ENCODE measurements at regions not wholly inside any gene's neighbourhood (a gene's known extent, or its start where the extent isn't known, plus 50 kb on each side); places are given as distances from the start of the nearest gene placed in this dataset.
"Not testable (repeated sequence)": the region's sequence is repeated elsewhere in the genome, so short reads cannot be mapped to it uniquely, and the experiment has no call there.

DNA sequence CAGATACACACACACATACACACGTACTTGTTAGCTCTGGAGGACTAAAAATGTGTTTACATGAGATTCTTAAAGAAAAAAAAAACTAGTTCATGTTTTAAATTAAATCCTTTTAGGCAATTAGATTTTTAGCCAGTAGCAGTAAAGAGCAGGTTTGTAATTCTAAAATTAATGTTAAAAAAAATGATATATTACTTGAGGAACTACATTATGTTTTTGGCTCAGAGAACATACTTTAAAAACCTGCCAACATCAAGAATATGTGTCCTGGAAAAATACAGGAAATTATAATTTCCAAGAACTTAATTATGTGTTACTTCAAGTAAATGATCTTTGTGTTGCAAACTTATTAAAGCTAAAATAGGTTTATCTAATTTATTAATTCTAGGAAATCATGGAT is 594.3 kb upstream of the PCDH7 start:
- DNase-seq (ENCODE audit: low read depth in 2 of 2), result no peak

DNA sequence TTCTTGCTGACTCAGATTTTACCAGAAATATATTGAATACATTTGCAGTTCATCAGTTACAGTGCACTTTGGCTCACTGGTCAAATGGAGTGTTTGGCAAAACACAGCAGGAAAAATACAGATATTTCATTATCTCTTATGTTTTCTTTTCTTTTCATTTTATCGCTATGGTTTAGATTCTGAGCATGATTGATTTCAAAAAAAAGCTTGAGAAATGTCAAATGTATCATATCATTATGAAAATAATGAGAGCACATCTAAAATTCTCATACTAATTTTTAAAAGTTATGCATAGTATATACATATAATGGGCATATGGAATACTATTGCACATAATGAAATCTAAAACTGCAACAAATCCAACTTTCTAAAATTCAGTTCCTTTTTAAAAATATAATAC is 593.8 kb upstream of the PCDH7 start:
- DNase-seq (ENCODE audit: low read depth in 2 of 2), result no peak

DNA sequence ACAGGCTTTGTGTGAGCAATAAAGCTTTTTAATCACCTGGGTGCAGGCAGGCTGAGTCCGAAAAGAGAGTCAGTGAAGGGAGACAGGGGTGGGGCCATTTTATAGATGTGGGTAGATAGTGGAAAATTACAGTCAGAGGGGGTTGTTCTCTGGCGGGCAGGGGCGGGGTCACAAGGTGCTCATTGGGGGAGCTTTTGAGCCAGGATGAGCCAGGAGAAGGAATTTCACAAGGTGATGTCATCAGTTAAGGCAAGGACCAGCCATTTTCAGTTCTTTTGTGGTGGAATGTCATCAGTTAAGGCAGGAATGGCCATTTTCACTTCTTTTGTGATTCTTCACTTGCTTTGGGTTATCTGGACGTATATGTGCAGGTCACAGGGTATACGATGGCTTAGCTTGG is 571.3 kb upstream of the PCDH7 start:
- DNase-seq (ENCODE audit: low read depth in 2 of 2), result not testable (repeated sequence)

DNA sequence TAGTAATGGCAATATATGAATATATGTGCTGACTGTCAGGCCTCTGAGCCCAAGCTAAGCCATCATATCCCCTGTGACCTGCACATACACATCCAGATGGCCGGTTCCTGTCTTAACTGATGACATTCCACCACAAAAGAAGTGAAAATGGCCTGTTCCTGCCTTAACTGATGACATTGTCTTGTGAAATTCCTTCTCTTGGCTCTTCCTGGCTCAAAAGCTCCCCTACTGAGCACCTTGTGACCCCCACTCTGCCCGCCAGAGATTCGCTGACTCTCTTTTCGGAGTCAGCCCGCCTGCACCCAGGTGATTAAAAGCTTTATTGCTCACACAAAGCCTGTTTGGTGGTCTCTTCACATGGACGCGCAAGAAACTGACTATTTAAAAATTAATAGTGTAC is 570.6 kb upstream of the PCDH7 start:
- not testable (repeated sequence) for DNase-seq (ENCODE audit: low read depth in 2 of 2)

DNA sequence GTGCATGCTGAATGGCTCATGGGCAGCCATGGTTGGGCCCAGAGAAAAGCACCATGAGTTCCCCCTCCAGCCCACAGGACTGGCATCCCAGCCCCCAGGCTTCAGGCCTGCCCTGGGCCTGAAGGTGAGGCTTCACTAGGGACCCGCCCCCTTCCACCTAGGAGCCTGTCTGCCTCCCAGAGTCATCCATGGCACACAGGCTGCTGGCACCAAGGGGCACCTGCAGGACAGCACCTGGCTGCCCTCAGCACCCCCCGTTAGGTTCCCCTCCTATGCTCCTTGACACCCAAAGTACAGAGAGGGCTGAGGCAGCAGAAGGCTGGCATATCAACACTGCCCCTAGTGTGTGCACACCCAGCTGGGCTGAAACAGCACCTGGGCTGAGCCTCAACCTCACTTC is 566.7 kb upstream of the PCDH7 start:
- no peak for DNase-seq (ENCODE audit: low read depth in 2 of 2)

DNA sequence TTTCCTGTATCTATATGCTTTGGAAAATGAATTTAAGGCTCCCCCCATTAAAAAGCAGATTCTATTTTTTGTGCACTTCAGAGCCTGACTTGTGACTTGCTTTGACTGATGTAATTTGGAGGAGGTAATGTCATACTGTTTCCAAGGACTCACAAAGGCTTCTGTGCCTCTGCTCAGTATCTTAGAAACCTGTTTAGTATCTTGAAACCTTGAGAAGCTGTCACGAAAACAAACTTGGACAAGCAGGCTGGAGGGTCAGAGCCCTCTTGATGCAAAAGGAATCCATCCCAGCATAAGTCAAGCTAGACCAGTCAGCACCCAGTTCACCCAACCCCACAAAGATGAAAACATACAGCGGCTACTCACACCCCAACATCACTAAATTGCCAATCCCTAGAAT is 560.0 kb upstream of the PCDH7 start:
- DNase-seq (ENCODE audit: low read depth in 2 of 2), result no peak

DNA sequence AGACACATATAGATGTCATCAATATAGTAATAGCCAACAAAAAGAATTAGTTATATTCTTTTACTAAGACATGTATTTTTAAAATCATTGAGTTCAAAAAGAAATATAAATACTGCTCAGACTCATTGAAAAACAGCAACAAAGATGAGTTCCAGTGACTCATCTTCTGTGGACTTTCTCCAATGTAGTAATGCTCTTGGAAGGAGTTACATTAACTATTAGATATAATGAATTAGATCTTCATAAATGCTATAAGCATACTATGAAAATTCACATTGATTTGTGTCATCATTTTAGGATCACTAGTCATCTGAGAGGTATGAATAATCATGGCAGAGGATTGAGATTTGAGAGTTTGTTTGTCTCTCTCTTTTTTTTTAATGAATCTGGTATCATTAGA is 547.8 kb upstream of the PCDH7 start:
- no peak for DNase-seq (ENCODE audit: low read depth in 2 of 2)

DNA sequence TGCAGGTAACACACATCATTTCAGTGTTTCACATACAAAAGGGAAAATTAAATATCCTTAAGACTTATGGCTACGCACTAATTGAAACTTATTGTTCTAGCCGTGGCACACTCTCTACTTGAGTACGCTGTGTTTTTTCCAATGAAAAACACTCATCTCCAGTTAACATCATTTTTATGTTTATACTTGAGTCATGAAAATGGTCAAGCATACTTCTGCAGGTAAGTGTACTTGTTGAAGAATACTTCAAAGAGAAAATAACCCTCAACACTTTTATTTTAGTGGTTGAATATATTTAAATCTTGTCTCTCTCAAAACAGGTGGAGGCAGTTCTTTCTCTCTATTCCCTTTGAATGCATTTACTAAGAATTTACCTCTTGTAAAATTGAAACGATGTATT is 538.7 kb upstream of the PCDH7 start:
- DNase-seq (ENCODE audit: low read depth in 2 of 2), result no peak

DNA sequence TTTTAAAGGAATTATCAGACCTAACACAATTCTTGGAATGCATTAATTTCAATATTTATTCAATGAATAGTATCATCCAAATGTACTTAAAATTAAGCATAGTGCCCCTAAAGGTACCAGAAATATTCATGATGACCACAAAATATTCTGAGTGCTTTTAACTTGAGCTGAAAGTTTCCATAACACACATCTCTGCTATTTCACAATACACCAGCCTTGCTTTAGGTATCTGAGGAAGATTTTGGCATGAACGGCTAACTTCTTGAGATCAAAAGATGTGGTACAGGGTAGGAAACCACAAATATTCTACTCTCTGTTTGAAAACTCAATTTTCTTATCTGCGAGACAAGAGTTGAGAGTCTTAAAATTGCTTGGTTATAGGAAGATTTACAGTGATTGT is 538.3 kb upstream of the PCDH7 start:
- DNase-seq (ENCODE audit: low read depth in 2 of 2), result no peak

DNA sequence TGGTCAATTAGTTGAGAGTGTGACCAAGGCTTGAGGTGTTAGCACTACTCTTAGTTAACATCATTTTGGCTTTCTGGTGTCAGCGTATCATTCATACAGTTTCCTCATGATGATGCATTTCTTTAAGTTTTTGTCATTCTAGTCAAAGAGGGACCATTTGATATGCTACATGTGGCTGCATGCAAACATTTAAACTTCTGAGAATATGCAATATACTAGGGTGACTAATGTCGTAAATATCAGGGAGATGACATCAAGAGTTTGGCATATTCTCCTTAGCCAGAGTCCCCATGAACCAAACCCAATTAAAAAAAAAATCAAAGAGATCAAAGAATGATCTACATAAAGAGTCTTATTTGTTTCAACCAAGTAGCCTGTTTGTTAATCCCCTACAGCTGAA is 537.4 kb upstream of the PCDH7 start:
- DNase-seq (ENCODE audit: low read depth in 2 of 2), result no peak

DNA sequence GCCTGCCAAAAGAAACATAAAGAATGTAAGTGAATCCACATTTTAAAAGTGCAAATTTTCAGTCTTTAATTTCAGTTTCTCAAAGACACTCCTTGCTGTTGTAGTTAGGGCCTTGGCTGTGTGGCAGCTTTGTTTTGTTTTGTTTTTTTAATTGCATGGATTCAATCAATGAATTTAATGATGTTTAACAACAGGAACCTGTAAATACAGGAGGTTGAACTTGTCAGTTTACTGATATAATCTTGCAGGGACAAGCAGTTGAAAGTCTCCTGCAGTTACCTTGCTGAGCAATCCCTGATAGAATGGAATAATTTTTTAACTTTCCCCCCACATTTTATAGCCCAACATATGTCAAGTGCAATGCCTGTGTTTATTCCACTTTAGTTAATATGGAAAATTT is 528.3 kb upstream of the PCDH7 start:
- DNase-seq (ENCODE audit: low read depth in 2 of 2), result no peak

DNA sequence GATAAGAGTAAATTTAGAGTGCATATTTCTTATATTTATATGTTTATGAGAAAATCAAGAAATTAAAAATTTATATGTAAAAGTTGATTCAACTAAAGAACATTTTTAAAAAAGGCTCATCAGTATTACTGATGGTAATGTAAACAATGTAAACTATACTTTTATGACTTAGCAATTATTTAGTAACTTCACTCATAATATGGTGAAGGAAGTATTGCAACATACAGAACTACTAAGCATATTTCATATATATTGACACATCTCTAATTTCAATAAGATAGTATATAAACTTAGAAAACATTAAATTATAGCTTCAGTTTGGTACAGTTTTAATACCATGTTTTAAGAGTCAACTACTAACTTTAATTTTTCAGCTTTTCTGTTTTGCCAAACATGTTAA is 512.8 kb upstream of the PCDH7 start:
- no peak for DNase-seq (ENCODE audit: low read depth in 2 of 2)

DNA sequence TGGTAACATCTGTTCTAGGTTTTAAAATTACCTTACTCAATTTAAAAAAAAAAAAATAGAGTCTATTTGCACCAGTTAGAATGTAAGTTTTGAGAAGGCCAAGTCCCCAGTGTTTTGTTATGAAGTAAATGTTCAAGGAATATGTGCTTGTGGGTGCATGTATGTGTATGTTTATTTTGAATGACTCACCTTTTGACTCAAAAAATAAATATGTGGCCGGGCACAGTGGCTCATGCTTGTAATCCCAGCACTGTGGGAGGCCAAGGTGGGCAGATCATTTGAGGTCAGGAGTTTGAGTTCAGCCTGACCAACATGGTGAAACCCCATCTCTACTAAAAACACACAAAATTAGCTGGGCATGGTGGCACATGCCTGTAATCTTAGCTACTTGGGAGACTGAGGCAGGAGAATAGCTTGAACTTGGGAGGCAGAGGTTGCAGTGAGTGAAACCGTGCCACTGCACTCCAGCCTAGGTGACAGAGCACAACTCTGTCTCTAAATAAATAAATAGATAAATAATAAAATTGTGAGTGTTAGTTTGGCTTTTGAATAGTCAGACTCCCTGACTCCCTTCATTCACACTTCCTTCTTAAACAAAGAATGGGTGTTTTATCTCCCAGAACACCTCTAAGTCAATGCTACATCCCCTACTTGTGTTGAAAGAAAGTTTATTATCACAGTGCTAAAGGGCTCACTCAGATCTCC is 511.3 kb upstream of the PCDH7 start:
- no peak for DNase-seq (ENCODE audit: low read depth in 2 of 2)

DNA sequence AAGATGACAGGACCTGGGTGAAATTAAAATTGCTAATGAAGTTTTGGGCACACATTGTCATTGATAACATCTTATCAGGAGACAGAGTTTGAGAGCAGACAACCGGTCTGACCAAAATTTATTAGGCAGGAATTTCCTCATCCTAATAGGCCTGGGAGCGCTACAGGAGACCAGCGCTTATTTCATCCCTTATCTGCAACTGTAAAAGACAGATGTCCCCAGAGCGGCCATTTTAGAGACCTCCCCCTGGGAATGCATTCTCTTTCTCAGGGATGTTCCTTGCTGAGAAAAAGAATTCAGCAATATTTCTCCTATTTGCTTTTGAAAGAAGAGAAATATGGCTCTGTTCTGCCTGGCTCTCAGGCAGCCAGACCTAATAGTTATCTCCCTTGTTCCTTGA is 504.2 kb upstream of the PCDH7 start:
- DNase-seq (ENCODE audit: low read depth in 2 of 2), result not testable (repeated sequence)

DNA sequence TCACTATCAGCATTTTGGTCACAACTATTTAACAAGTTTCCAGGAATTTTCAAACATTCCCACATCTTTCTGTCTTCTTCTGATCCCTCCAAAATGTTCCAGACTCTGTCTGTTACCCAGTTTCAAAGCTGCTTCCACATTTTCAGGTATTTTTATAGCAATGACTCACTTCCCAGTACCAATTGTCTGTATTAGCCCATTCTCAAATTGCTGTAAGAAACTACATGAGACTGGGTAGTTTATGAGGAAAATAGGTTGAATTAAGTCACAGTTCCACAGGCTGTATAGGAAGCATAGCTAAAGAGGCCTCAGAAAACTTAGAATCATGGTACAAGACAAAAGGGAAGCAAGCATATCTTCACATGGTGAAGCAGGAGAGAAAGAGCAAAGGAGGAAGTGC is 475.0 kb upstream of the PCDH7 start:
- no peak for DNase-seq (ENCODE audit: low read depth in 2 of 2)

DNA sequence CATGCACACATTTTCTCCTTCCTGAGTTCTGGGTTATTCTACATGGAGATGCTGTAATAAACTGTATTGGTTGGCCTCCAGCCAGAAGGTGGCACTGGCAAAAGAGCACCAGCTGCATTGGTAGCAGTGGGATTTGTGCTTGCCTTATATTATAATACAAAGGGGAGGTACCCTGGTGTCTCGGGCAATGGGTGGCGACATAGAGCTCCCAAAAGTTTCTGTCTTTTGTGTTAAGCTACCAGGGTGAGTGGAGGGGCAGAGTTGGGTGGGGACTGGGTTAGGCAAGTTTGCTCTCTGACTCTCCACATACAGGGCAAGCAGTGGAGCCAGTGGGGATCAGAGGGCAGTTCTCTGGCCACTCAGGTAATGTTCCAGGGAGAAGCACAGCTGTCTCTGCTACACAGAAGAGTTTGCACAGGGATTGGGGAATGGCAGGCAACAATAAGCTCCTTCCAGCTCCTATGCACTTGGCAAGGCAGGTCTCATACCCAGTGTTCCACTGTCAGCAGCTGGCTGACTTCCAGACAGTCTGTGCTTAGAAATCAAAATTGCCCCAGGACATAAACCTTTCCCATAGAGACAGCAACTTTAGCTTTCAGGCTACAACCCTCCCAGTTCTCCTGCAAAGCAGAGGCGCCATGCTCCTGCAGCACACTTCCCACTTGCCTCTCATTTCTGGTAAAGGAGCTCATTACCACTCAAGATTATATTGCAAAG is 463.9 kb upstream of the PCDH7 start:
- no peak for DNase-seq (ENCODE audit: low read depth in 2 of 2)

DNA sequence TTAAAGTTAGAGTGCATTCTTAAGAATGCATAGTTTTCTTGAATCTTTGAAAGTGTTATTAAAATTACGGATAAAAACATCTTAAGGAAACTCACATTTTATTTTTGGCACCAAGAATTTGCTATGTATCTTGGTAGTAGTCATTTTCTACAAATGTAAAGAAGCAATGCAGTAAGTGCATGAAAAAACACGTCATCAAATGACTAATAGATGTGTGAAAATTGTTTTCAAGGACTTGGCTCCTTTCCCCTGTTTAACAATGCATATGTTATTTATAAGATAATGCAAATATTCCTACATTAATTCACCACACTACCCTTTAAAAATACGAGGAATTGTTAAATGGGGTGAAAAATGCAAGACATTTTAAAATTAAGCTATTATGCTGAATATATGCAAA is 461.2 kb upstream of the PCDH7 start:
- DNase-seq (ENCODE audit: low read depth in 2 of 2), result no peak

DNA sequence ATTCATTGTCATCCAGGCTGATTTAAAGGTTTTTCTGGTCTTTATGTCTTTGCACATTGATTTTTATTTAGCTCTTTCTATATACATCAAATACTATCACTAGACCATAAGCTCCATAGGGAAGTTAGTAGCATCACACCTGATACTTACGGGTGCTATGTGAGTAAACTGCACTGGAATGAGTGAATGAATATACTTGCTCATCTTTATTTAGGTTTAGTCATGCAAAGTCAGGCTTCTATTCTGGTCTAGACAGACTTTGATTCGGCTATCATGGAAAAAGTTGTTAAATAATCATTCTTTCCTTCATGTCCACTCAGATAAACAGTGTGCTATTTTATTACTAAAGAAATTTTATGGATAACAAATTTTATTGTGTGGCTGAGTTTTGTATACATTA is 457.8 kb upstream of the PCDH7 start:
- DNase-seq (ENCODE audit: low read depth in 2 of 2), result no peak

DNA sequence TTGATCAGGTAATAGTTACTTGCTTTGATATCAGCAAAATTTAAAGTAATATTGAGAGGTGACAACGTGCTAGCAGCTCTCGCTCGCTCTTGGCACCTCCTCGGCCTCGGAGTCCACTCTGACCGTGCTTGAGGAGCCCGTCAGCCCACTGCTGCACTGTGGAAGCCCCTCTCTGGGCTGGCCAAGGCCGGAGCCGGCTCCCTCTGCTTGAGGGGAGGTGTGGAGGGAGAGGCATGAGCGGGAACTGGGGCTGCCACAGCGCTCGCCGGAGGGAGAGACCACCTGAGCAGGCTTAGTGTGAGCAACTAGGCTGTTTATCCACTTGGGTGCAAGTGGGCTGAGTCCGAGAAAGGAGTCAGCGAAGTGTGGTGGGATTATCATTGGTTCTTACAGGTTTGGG is 455.7 kb upstream of the PCDH7 start:
- DNase-seq (ENCODE audit: low read depth in 2 of 2), result no peak

DNA sequence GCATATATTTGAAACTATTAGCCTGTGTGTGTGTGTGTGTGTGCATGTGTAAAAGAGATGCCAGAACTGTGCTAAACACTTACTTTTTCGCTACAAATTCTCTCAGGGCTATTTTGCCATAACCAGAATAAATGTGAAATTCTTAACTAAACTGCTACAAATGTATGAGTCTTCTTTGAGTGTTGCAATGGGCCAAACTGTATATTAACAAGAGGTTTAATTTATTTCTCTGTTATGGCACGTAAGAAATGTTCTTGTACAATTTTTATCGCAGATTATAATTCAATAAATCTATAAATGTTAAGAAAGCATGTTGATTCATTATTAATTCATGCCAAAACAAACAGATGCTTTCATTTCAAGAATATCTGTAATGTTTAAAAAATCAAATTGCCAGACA is 454.5 kb upstream of the PCDH7 start:
- DNase-seq (ENCODE audit: low read depth in 2 of 2), result no peak

DNA sequence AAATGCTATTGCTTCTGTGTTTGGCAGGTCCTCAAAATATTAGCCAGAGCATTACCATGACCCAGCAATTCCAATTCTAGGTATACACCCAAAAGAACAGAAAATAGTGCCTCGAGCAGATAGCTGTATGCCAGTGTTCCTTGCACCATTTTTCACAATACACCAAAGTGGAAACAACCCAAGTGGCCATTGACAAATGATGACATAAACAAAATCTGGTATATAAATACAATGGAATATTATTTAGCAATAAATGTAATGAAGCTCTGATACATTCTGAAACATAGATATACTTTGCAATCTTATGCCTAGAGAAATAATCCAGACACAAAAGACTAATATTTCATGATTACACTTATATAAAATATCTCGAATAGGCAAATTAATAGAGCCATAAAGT is 451.8 kb upstream of the PCDH7 start:
- DNase-seq (ENCODE audit: low read depth in 2 of 2), result no peak

DNA sequence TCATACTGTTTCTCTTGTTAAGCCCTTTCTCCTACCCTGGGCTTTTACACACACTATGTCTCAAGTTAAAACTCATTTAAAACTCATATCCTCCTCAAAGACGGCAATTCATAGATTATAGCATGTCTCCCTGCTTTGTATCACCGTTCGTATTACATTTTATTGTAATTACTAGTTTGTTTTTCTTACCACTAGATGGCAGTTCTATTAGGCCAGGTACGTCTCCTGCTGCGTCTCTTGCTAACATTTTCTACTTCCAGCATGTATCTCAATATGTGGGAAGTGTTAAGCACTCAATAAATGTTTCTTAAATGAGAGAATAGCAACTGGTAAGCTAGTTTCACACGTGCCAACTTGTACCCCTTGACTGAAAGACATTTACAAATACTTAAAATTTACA is 450.3 kb upstream of the PCDH7 start:
- DNase-seq (ENCODE audit: low read depth in 2 of 2), result no peak

DNA sequence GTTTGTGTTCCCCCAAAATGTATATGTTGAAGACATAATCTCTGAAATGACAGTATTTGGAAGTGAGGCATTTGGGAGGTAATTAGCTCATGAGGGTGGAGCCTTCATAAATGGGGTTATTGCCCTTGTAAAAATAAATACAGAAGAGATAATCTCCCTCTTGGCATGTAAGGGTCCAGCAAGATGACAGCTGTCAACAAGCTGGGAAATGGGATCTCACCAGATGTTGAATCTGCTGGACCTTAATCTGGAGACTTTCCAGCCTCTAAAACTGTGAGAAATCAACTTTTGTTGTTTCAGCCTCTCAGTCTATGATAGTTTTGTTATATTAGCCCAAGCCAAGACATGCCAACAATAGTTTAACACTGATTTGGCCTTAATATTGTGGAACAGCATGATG is 438.2 kb upstream of the PCDH7 start:
- no peak for DNase-seq (ENCODE audit: low read depth in 2 of 2)

DNA sequence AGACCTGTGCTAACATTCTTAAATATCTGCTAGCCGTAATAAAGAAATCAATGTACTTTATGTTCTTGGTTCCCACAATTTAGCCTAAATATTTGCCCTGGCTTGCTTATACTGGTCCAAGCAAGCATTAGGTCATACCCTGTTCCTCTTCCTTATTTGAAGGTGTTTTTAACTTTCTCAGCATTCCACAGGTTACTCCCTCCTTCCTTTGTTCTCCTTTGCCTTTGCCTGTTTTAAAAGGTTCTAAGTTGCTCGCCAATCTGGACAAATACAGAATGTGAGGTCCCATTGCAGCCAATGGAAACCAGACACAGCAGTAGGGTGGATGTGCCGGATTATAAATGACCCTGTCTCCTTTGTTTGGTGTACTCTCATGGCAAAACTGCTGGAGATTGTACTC is 436.8 kb upstream of the PCDH7 start:
- DNase-seq (ENCODE audit: low read depth in 2 of 2), result no peak

All from lung microvascular endothelial cell (primary cell).